AG04450 (cell line): ENCODE measurements at regions not wholly inside any gene's neighbourhood (a gene's known extent, or its start where the extent isn't known, plus 50 kb on each side); places are given as distances from the start of the nearest gene placed in this dataset.

Source experiments
- CTCF ChIA-PET: fragments of 300-600, 350-600 bp; formaldehyde crosslinking; extraction: SDS; loops from one replicate; lab custom pipeline; 2022; ENCODE audit warnings: antibody characterized with exemption, inconsistent platforms; lab: Charles Lee
- POLR2A ChIA-PET: fragments of 350-600 bp; formaldehyde crosslinking; extraction: SDS; loops from one replicate; lab custom pipeline; 2021; ENCODE audit warnings: antibody characterized with exemption, inconsistent platforms; lab: Yijun Ruan, JAX
- DNase-seq: peaks from one replicate; pipeline ENCODE4 v3.0.0-alpha.2; 2011; ENCODE audit warnings: low read depth, low spot score
- H3K27ac ChIP-seq: one replicate; pipeline ENCODE4 v1.5.1; 2012; ENCODE audit warnings: low read depth, low read length, control low read depth
- H3K27me3 ChIP-seq: one replicate; pipeline ENCODE4 v1.6.0; 2012; ENCODE audit warnings: low read length; ENCODE audit not compliant: control insufficient read depth, insufficient read depth
- H3K4me3 ChIP-seq: 2 replicates; pipeline ENCODE4 v1.5.1; 2011; ENCODE audit warnings: mild to moderate bottlenecking, low read depth, low read length, control low read depth
- H3K9me3 ChIP-seq: 2 replicates; pipeline ENCODE4 v1.5.1; 2012; ENCODE audit warnings: low read length; ENCODE audit not compliant: control insufficient read depth, insufficient read depth
- CTCF ChIP-seq: IDR thresholded peaks from 2 replicates; pipeline ENCODE4 v1.5.1; 2011; ENCODE audit warnings: low read depth, low read length, control low read depth, inconsistent platforms

- no peak overlapping the region for H3K27ac ChIP-seq
- TF ChIP-seq CTCF, result no peak
- POLR2A ChIA-PET, result no interaction called here
- no peak overlapping the region for H3K4me3 ChIP-seq
- no peaks in the 10 kb centered on the region for H3K9me3 ChIP-seq
- no peak for DNase-seq
- H3K27me3 ChIP-seq, result no peaks in the 10 kb centered on the region
- CTCF ChIA-PET, result interaction anchor here (0.9 kb wide), 1 partner anchor 433 kb away, joined by 3 read pairs; the partner anchor contains the start of gene TRIB2
Measured at GRCh38 chr2:12284037-12284436, 432.7 kb upstream of the TRIB2 start.

DNA sequence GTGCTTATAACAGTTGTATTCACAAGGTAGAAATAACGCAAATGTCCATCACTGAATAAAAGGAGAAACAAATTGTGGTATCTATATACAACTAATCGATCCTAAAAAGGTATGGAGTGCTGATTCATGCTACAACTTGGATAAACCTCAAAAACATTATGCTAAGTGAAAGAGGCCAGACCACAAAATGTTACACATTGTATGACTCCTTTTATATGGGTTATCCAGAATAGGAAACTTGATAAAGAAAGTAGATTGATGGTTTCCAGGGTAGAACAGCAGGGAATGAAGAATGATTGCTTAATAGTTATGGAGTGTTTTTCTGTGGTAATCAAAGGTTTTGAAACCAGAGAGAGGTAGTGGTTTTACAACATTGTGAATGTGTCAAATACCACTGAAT is 432.2 kb upstream of the TRIB2 start:
- TF ChIP-seq CTCF, result no peak
- H3K27ac ChIP-seq, result no peak overlapping the region
- no peaks in the 10 kb centered on the region for H3K27me3 ChIP-seq
- no peaks in the 10 kb centered on the region for H3K9me3 ChIP-seq
- DNase-seq, result no peak
- ChIA-PET CTCF (no interaction called here), POLR2A (no interaction called here)
- H3K4me3 ChIP-seq, result no peak overlapping the region

GRCh38 chr2:12286347-12286746 is 430.4 kb upstream of the TRIB2 start:
- Histone ChIP-seq H3K27me3 (no peaks in the 10 kb centered on the region), H3K4me3 (no peak overlapping the region), H3K27ac (no peak overlapping the region), H3K9me3 (no peaks in the 10 kb centered on the region)
- ChIA-PET CTCF (no interaction called here), POLR2A (no interaction called here)
- no peak for DNase-seq
- TF ChIP-seq CTCF, result no peak

DNA sequence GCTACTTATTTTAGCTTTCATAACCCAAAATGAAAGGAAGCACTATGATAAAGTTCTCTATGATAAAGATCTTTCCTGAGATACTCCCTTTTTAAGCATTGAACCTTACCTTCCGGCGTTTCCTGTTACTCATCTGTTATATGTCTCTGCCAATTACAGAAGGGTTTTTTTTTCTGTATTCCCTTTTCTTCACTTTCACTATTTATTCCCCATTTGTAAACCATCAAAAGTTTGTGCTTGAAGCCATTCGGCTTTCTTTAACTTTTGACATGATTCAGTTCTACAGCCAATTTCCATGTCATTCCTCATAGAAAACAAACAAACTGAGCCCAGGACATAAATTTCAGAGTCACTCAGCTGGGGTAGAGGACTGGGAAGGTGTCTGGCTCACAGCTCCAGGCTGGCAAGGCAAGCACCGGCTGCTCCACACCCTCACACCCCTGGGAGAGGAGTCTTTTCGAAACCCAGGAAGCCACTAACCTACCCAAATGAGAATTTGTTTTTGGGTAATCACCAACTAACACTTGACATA is 429.4 kb upstream of the TRIB2 start:
- no peak for DNase-seq
- Histone ChIP-seq H3K9me3 (no peaks in the 10 kb centered on the region), H3K4me3 (no peak overlapping the region), H3K27me3 (no peaks in the 10 kb centered on the region), H3K27ac (no peak overlapping the region)
- ChIA-PET CTCF (no interaction called here), POLR2A (no interaction called here)
- no peak for TF ChIP-seq CTCF

DNA sequence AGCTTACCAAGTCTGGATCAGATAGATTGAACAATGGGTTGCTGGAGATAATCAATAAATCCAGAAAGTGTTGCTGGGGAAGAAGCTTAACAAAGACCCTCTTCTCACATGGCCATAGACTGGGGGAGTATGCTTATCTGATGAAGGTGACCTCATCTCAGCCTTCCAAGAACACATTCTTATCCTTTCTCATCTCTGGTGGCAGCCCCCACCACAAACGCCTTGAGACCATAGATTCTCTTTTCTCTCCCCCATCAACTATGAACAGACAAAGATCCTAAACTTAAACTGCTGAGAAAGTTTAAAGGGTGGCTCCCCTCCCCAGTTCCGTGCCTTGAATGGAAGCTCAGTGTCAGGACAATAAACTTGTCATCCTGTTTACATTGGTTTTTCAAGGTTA is 428.7 kb upstream of the TRIB2 start:
- ChIA-PET CTCF (no interaction called here), POLR2A (no interaction called here)
- Histone ChIP-seq H3K27ac (no peak overlapping the region), H3K27me3 (no peaks in the 10 kb centered on the region), H3K9me3 (no peaks in the 10 kb centered on the region), H3K4me3 (no peak overlapping the region)
- no peak for DNase-seq
- TF ChIP-seq CTCF, result no peak
